HG02571 (cell line): ENCODE measurements at regions not wholly inside any gene's neighbourhood (a gene's known extent, or its start where the extent isn't known, plus 50 kb on each side); places are given as distances from the start of the nearest gene placed in this dataset.

Experiments
- ATAC-seq: cut with Tn5 transposase; IDR thresholded peaks from one replicate; pipeline ENCODE4 v1.9.1; 2021; ENCODE audit warnings: mild to moderate bottlenecking, moderate library complexity; ENCODE audit not compliant: unreplicated experiment

- no peak for ATAC-seq
Measured at GRCh38 chr11:122285070-122285988, 169.3 kb upstream of the BLID start.

- no peak for ATAC-seq
Measured at GRCh38 chr11:122280870-122281269, 164.9 kb upstream of the BLID start.

- no peak for ATAC-seq
Measured at GRCh38 chr11:122279194-122279593, 163.2 kb upstream of the BLID start.

- no peak for ATAC-seq
Measured at GRCh38 chr11:122277493-122277892, 161.5 kb upstream of the BLID start.

GRCh38 chr11:122276221-122276620, 160.2 kb upstream of the BLID start:
- ATAC-seq, result no peak

- no peak for ATAC-seq
Measured at GRCh38 chr11:122275508-122275907, 159.5 kb upstream of the BLID start.

GRCh38 chr11:122273476-122274191, 157.6 kb upstream of the BLID start:
- ATAC-seq, result no peak

GRCh38 chr11:122271745-122272144, 155.7 kb upstream of the BLID start:
- no peak for ATAC-seq

- ATAC-seq, result no peak
Measured at GRCh38 chr11:122271137-122271536, 155.1 kb upstream of the BLID start.

- no peak for ATAC-seq
Measured at GRCh38 chr11:122270535-122270934, 154.5 kb upstream of the BLID start.

- ATAC-seq, result no peak
Measured at GRCh38 chr11:122269824-122270223, 153.8 kb upstream of the BLID start.

- no peak for ATAC-seq
Measured at GRCh38 chr11:122268601-122269130, 152.7 kb upstream of the BLID start.

- no peak for ATAC-seq
Measured at GRCh38 chr11:122267602-122268001, 151.6 kb upstream of the BLID start.

GRCh38 chr11:122265981-122266380, 150.0 kb upstream of the BLID start:
- no peak for ATAC-seq

- ATAC-seq, result no peak
Measured at GRCh38 chr11:122264121-122264520, 148.1 kb upstream of the BLID start.

GRCh38 chr11:122261546-122261945, 145.5 kb upstream of the BLID start:
- ATAC-seq, result no peak

- no peak for ATAC-seq
Measured at GRCh38 chr11:122259195-122259821, 143.3 kb upstream of the BLID start.

GRCh38 chr11:122258446-122259194, 142.6 kb upstream of the BLID start:
- no peak for ATAC-seq

- ATAC-seq, result no peak
Measured at GRCh38 chr11:122253589-122254231, 137.7 kb upstream of the BLID start.

- ATAC-seq, result no peak
Measured at GRCh38 chr11:122248939-122249338, 132.9 kb upstream of the BLID start.
